T-helper 1 cell (primary cell): ENCODE measurements at regions not wholly inside any gene's neighbourhood (a gene's known extent, or its start where the extent isn't known, plus 50 kb on each side); places are given as distances from the start of the nearest gene placed in this dataset.
"Not testable (repeated sequence)": the region's sequence is repeated elsewhere in the genome, so short reads cannot be mapped to it uniquely, and the experiment has no call there.

ENCODE experiments used
- DNase-seq, 5 donors: peaks; one replicate each; pipeline ENCODE4 v3.0.0-alpha.2; 2012 to 2020

GRCh38 chr21:14825514-14825974 lies 239.3 kb downstream of the NRIP1 start:
- DNase-seq, result peak in 1 of 5 donors; percentile 19

GRCh38 chr21:14824126-14824525 lies 240.7 kb downstream of the NRIP1 start:
- no peak for DNase-seq

GRCh38 chr21:14817311-14817710 lies 247.5 kb downstream of the NRIP1 start:
- DNase-seq, result no peak

GRCh38 chr21:14814991-14815390 lies 249.8 kb downstream of the NRIP1 start:
- DNase-seq, result no peak

- no peak for DNase-seq
These were observed 250.5 kb downstream of the NRIP1 start for GRCh38 chr21:14814282-14814681.

- not testable (repeated sequence) for DNase-seq
These were observed 258.1 kb upstream of the SAMSN1 start for GRCh38 chr21:14804170-14804569.

- DNase-seq, result no peak
These were observed 251.4 kb upstream of the SAMSN1 start for GRCh38 chr21:14797543-14797942.

GRCh38 chr21:14787312-14787711 lies 241.2 kb upstream of the SAMSN1 start:
- no peak for DNase-seq

GRCh38 chr21:14785679-14786078 lies 239.6 kb upstream of the SAMSN1 start:
- no peak for DNase-seq

GRCh38 chr21:14773777-14774345 lies 227.7 kb upstream of the SAMSN1 start:
- DNase-seq, result peak; percentile 10 to 50 (median 37)

- DNase-seq, result no peak
These were observed 225.5 kb upstream of the SAMSN1 start for GRCh38 chr21:14771593-14771992.

- DNase-seq, result no peak
These were observed 221.9 kb upstream of the SAMSN1 start for GRCh38 chr21:14768042-14768441.

- DNase-seq, result no peak
These were observed 221.2 kb upstream of the SAMSN1 start for GRCh38 chr21:14767192-14767852.

- DNase-seq, result no peak
These were observed 220.1 kb upstream of the SAMSN1 start for GRCh38 chr21:14766241-14766640.

GRCh38 chr21:14763695-14764064 lies 217.6 kb upstream of the SAMSN1 start:
- DNase-seq, result no peak

GRCh38 chr21:14762734-14763694 lies 216.9 kb upstream of the SAMSN1 start:
- DNase-seq, result peak in 1 of 5 donors; percentile 70

- DNase-seq, result no peak
These were observed 216.2 kb upstream of the SAMSN1 start for GRCh38 chr21:14762327-14762726.

GRCh38 chr21:14759285-14759684 lies 213.2 kb upstream of the SAMSN1 start:
- DNase-seq, result no peak

- no peak for DNase-seq
These were observed 212.7 kb upstream of the SAMSN1 start for GRCh38 chr21:14758849-14759248.

- no peak for DNase-seq
These were observed 211.6 kb upstream of the SAMSN1 start for GRCh38 chr21:14757533-14758327.

- no peak for DNase-seq
These were observed 209.0 kb upstream of the SAMSN1 start for GRCh38 chr21:14755086-14755485.

GRCh38 chr21:14754682-14755081 lies 208.6 kb upstream of the SAMSN1 start:
- DNase-seq, result no peak

GRCh38 chr21:14754259-14754604 lies 208.1 kb upstream of the SAMSN1 start:
- no peak for DNase-seq
